Muscle of back (tissue), 3 donors: ENCODE measurements at regions not wholly inside any gene's neighbourhood (a gene's known extent, or its start where the extent isn't known, plus 50 kb on each side); places are given as distances from the start of the nearest gene placed in this dataset.
"Not testable (repeated sequence)": the region's sequence is repeated elsewhere in the genome, so short reads cannot be mapped to it uniquely, and the experiment has no call there.

ENCODE experiments used
- DNase-seq, 3 donors: peaks; one replicate each; pipeline versions ENCODE4 v3.0.0 to v3.0.0-alpha.2; 2013

GRCh38 chr3:522888-523287 lies 326.3 kb downstream of the CHL1 start:
- no peak for DNase-seq

GRCh38 chr3:525415-525814 lies 328.9 kb downstream of the CHL1 start:
- no peak for DNase-seq

GRCh38 chr3:535566-536416 lies 339.2 kb downstream of the CHL1 start:
- peak; percentile 22 to 64 (median 55) for DNase-seq

GRCh38 chr3:536417-536813 lies 339.9 kb downstream of the CHL1 start:
- no peak for DNase-seq

GRCh38 chr3:541062-541801 lies 344.7 kb downstream of the CHL1 start:
- DNase-seq, result no peak

- no peak for DNase-seq
Observed at GRCh38 chr3:542021-542420, 345.5 kb downstream of the CHL1 start.

- no peak for DNase-seq
Observed at GRCh38 chr3:549636-550035, 353.1 kb downstream of the CHL1 start.

- no peak for DNase-seq
Observed at GRCh38 chr3:550471-550870, 353.9 kb downstream of the CHL1 start.

GRCh38 chr3:557972-558371 lies 361.4 kb downstream of the CHL1 start:
- no peak for DNase-seq

- no peak for DNase-seq
Observed at GRCh38 chr3:567488-568185, 371.1 kb downstream of the CHL1 start.

- not testable (repeated sequence) for DNase-seq
Observed at GRCh38 chr3:579529-579928, 383.0 kb downstream of the CHL1 start.

- not testable (repeated sequence) for DNase-seq
Observed at GRCh38 chr3:589066-589465, 392.5 kb downstream of the CHL1 start.

GRCh38 chr3:597304-597703 lies 400.7 kb downstream of the CHL1 start:
- DNase-seq, result not testable (repeated sequence)

GRCh38 chr3:597746-598145 lies 401.2 kb downstream of the CHL1 start:
- DNase-seq, result not testable (repeated sequence)

- DNase-seq, result not testable (repeated sequence)
Observed at GRCh38 chr3:607480-607879, 410.9 kb downstream of the CHL1 start.

GRCh38 chr3:621714-622113 lies 425.2 kb downstream of the CHL1 start:
- no peak for DNase-seq

GRCh38 chr3:622314-622713 lies 425.8 kb downstream of the CHL1 start:
- DNase-seq, result no peak

- DNase-seq, result no peak
Observed at GRCh38 chr3:623914-624545, 427.5 kb downstream of the CHL1 start.

GRCh38 chr3:632571-633170 lies 436.1 kb downstream of the CHL1 start:
- DNase-seq, result peak; percentile 42 to 60 (median 42)

GRCh38 chr3:634511-634910 lies 437.9 kb downstream of the CHL1 start:
- DNase-seq, result no peak

- no peak for DNase-seq
Observed at GRCh38 chr3:635393-635792, 438.8 kb downstream of the CHL1 start.

GRCh38 chr3:643376-643775 lies 446.8 kb downstream of the CHL1 start:
- no peak for DNase-seq
